ENCODE measurements at regions not wholly inside any gene's neighbourhood (a gene's known extent, or its start where the extent isn't known, plus 50 kb on each side); places are given as distances from the start of the nearest gene placed in this dataset.

DNA sequence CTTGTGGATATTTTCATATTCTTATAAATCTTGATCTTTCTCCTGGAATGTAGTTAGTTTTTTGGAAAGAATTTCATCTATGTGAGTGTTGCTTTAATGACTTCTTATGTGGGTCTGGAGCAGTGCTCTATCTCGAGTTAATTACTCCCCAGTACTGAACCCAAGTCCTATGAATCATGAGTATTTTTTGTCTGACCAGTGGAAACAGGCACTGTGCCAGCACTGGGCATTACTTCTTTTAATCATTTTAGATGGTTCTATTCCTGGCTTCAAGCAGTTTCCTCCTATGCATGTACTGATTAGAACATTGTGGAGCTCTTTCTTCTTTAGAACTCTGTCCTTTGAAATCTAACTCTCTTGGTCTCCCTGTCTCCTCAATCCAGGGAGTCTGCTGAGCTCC is 466.3 kb downstream of the PCDH17 start:
- TF ChIP-seq TAF1 (IDR thresholded peaks at IDR 0.05; ENCODE audit: low read depth, low read length) (no peak), POU2F2 (IDR thresholded peaks at IDR 0.05; ENCODE audit: low read depth, low read length) (no peak), SPI1 (IDR thresholded peaks at IDR 0.05; ENCODE audit: low read depth, low read length) (no peak), POLR2A (IDR thresholded peaks at IDR 0.05; ENCODE audit: low read depth, low read length) (no peak), PAX5 (IDR thresholded peaks at IDR 0.05; ENCODE audit: insufficient read depth, low read length, severe bottlenecking) (no peak), POLR2AphosphoS5 (IDR thresholded peaks at IDR 0.05; ENCODE audit: low read depth, low read length) (no peak)
- DNase-seq (ENCODE audit: insufficient read length, low spot score) (no peak), FAIRE-seq (no peak)

- no peak for TF ChIP-seq PAX5 (IDR thresholded peaks at IDR 0.05; ENCODE audit: insufficient read depth, low read length, severe bottlenecking)
- no peak for TF ChIP-seq TAF1 (IDR thresholded peaks at IDR 0.05; ENCODE audit: low read depth, low read length)
- no peak for TF ChIP-seq POU2F2 (IDR thresholded peaks at IDR 0.05; ENCODE audit: low read depth, low read length)
- no peak for TF ChIP-seq POLR2AphosphoS5 (IDR thresholded peaks at IDR 0.05; ENCODE audit: low read depth, low read length)
- no peak for TF ChIP-seq SPI1 (IDR thresholded peaks at IDR 0.05; ENCODE audit: low read depth, low read length)
- no peak for TF ChIP-seq POLR2A (IDR thresholded peaks at IDR 0.05; ENCODE audit: low read depth, low read length)
- FAIRE-seq = no peak
Observed at GRCh38 chr13:58119351-58119750, 487.8 kb downstream of the PCDH17 start.

GRCh38 chr13:58119804-58120203 is 488.3 kb downstream of the PCDH17 start:
- TF ChIP-seq POLR2A (IDR thresholded peaks at IDR 0.05; ENCODE audit: low read depth, low read length) (no peak), POLR2AphosphoS5 (IDR thresholded peaks at IDR 0.05; ENCODE audit: low read depth, low read length) (no peak), TAF1 (IDR thresholded peaks at IDR 0.05; ENCODE audit: low read depth, low read length) (no peak), PAX5 (IDR thresholded peaks at IDR 0.05; ENCODE audit: insufficient read depth, low read length, severe bottlenecking) (no peak), POU2F2 (IDR thresholded peaks at IDR 0.05; ENCODE audit: low read depth, low read length) (no peak), SPI1 (IDR thresholded peaks at IDR 0.05; ENCODE audit: low read depth, low read length) (no peak)
- DNase-seq (ENCODE audit: insufficient read length, low spot score) (no peak), FAIRE-seq (no peak)

More at GRCh38 chr13:58119351-58119750, 487.8 kb downstream of the PCDH17 start:
- no peak for DNase-seq (ENCODE audit: insufficient read length, low spot score)

- DNase-seq (ENCODE audit: insufficient read length, low spot score) (no peak), FAIRE-seq (no peak)
- TF ChIP-seq POU2F2 (IDR thresholded peaks at IDR 0.05; ENCODE audit: low read depth, low read length) (no peak), SPI1 (IDR thresholded peaks at IDR 0.05; ENCODE audit: low read depth, low read length) (no peak), POLR2AphosphoS5 (IDR thresholded peaks at IDR 0.05; ENCODE audit: low read depth, low read length) (no peak), POLR2A (IDR thresholded peaks at IDR 0.05; ENCODE audit: low read depth, low read length) (no peak), PAX5 (IDR thresholded peaks at IDR 0.05; ENCODE audit: insufficient read depth, low read length, severe bottlenecking) (no peak), TAF1 (IDR thresholded peaks at IDR 0.05; ENCODE audit: low read depth, low read length) (no peak)
Observed at GRCh38 chr13:58126496-58126895, 495.0 kb downstream of the PCDH17 start.

DNA sequence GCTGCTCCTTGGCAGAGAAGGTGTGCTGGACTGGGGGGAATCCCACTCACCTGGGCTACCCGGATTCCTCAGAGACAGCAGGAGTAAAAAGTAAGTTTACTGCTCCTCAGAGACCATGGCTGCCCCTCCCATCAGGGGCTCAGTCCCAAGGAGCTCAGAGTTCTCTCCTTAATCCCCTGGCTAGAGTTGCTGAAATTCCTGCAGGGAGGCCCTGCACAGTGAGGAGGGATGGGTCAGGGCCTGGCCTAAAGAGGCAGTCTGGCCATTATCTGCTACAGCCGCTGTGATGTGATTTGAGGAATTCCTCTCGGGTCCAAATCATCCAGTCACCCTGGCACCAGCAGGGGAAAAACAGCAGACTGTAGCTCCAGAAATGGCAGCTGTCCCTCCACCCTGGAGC is 502.5 kb downstream of the PCDH17 start:
- DNase-seq (ENCODE audit: insufficient read length, low spot score) (no peak), FAIRE-seq (no peak)
- TF ChIP-seq POLR2A (IDR thresholded peaks at IDR 0.05; ENCODE audit: low read depth, low read length) (no peak), POU2F2 (IDR thresholded peaks at IDR 0.05; ENCODE audit: low read depth, low read length) (no peak), SPI1 (IDR thresholded peaks at IDR 0.05; ENCODE audit: low read depth, low read length) (no peak), PAX5 (IDR thresholded peaks at IDR 0.05; ENCODE audit: insufficient read depth, low read length, severe bottlenecking) (no peak), TAF1 (IDR thresholded peaks at IDR 0.05; ENCODE audit: low read depth, low read length) (no peak), POLR2AphosphoS5 (IDR thresholded peaks at IDR 0.05; ENCODE audit: low read depth, low read length) (no peak)

GRCh38 chr13:58134525-58134924 is 503.0 kb downstream of the PCDH17 start:
- FAIRE-seq (no peak), DNase-seq (ENCODE audit: insufficient read length, low spot score) (no peak)
- no peak for TF ChIP-seq SPI1 (IDR thresholded peaks at IDR 0.05; ENCODE audit: low read depth, low read length)
- no peak for TF ChIP-seq POLR2A (IDR thresholded peaks at IDR 0.05; ENCODE audit: low read depth, low read length)
- TF ChIP-seq TAF1 (IDR thresholded peaks at IDR 0.05; ENCODE audit: low read depth, low read length) = no peak
- TF ChIP-seq POU2F2 (IDR thresholded peaks at IDR 0.05; ENCODE audit: low read depth, low read length) = no peak

DNA sequence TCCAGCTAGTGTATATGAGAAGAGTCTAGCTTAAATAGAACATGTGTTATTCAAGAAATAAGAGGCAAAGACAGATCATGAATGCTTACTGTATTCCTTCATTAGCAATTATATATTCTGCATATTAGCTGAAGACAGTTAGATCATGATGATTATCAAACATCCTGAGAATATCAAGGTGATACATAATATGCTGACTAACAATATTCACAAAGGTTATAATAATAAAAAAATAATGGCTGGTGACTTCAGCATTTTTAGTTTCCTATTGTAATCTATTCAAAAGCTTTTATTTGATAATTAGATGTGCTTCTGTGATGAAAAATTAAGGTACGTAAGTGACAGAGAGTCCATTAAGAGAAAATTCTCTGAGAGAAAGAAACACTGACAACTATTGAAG is 511.4 kb downstream of the PCDH17 start:
- DNase-seq (ENCODE audit: insufficient read length, low spot score) (no peak), FAIRE-seq (no peak)
- TF ChIP-seq POU2F2 (IDR thresholded peaks at IDR 0.05; ENCODE audit: low read depth, low read length) (no peak), POLR2A (IDR thresholded peaks at IDR 0.05; ENCODE audit: low read depth, low read length) (no peak), TAF1 (IDR thresholded peaks at IDR 0.05; ENCODE audit: low read depth, low read length) (no peak), SPI1 (IDR thresholded peaks at IDR 0.05; ENCODE audit: low read depth, low read length) (no peak), PAX5 (IDR thresholded peaks at IDR 0.05; ENCODE audit: insufficient read depth, low read length, severe bottlenecking) (no peak), POLR2AphosphoS5 (IDR thresholded peaks at IDR 0.05; ENCODE audit: low read depth, low read length) (no peak)

- no peak for DNase-seq (ENCODE audit: insufficient read length, low spot score)
- TF ChIP-seq POLR2AphosphoS5 (IDR thresholded peaks at IDR 0.05; ENCODE audit: low read depth, low read length) (no peak), SPI1 (IDR thresholded peaks at IDR 0.05; ENCODE audit: low read depth, low read length) (no peak), PAX5 (IDR thresholded peaks at IDR 0.05; ENCODE audit: insufficient read depth, low read length, severe bottlenecking) (no peak), TAF1 (IDR thresholded peaks at IDR 0.05; ENCODE audit: low read depth, low read length) (no peak)
- FAIRE-seq = no peak
Observed at GRCh38 chr13:58144616-58145015, 513.1 kb downstream of the PCDH17 start.

- DNase-seq (ENCODE audit: insufficient read length, low spot score) (no peak), FAIRE-seq (no peak)
- no peak for TF ChIP-seq SPI1 (IDR thresholded peaks at IDR 0.05; ENCODE audit: low read depth, low read length)
- TF ChIP-seq POLR2AphosphoS5 (IDR thresholded peaks at IDR 0.05; ENCODE audit: low read depth, low read length) = no peak
- no peak for TF ChIP-seq POLR2A (IDR thresholded peaks at IDR 0.05; ENCODE audit: low read depth, low read length)
- no peak for TF ChIP-seq POU2F2 (IDR thresholded peaks at IDR 0.05; ENCODE audit: low read depth, low read length)
- TF ChIP-seq TAF1 (IDR thresholded peaks at IDR 0.05; ENCODE audit: low read depth, low read length) = no peak
- TF ChIP-seq PAX5 (IDR thresholded peaks at IDR 0.05; ENCODE audit: insufficient read depth, low read length, severe bottlenecking) = no peak
Observed at GRCh38 chr13:58151452-58151851, 519.9 kb downstream of the PCDH17 start.

DNA sequence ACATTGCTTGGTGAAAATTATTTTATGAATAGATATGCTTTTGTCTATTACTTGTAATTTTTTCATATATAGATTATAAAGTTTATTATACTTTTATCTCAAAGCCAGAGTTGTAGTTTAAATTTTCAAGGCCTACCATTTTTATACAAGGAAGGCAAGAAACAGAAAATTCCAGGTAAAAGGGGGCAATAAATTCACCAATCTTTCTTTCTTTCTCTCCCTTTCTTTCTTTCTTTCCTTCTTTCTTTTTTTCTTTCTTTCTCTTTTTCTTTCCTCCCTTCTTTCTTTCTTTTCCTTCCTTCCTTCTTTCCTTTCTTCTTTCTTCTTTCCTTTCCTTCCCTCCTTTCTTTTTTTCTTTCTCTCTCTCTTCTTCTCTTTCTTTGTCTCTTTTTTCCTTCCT is 529.4 kb downstream of the PCDH17 start:
- TF ChIP-seq PAX5 (IDR thresholded peaks at IDR 0.05; ENCODE audit: insufficient read depth, low read length, severe bottlenecking) (no peak), POLR2A (IDR thresholded peaks at IDR 0.05; ENCODE audit: low read depth, low read length) (no peak), TAF1 (IDR thresholded peaks at IDR 0.05; ENCODE audit: low read depth, low read length) (no peak), SPI1 (IDR thresholded peaks at IDR 0.05; ENCODE audit: low read depth, low read length) (no peak), POLR2AphosphoS5 (IDR thresholded peaks at IDR 0.05; ENCODE audit: low read depth, low read length) (no peak), POU2F2 (IDR thresholded peaks at IDR 0.05; ENCODE audit: low read depth, low read length) (no peak)
- no peak for FAIRE-seq
- no peak for DNase-seq (ENCODE audit: insufficient read length, low spot score)

All from GM12891 (cell line).